GM12864 (cell line): ENCODE measurements at regions not wholly inside any gene's neighbourhood (a gene's known extent, or its start where the extent isn't known, plus 50 kb on each side); places are given as distances from the start of the nearest gene placed in this dataset.

ENCODE experiments used
- DNase-seq: peaks from one replicate; pipeline ENCODE4 v3.0.0-alpha.2; 2011; ENCODE audit warnings: low read depth
- H3K4me3 ChIP-seq: 2 replicates; pipeline ENCODE4 v1.5.1; 2011; ENCODE audit warnings: mild to moderate bottlenecking, low read depth, low read length, control low read depth
- CTCF ChIP-seq: IDR thresholded peaks from 2 replicates; pipeline ENCODE4 v1.5.1; 2011; ENCODE audit warnings: low read depth, mild to moderate bottlenecking, moderate library complexity, low read length, control low read depth, inconsistent platforms; ENCODE audit errors: missing control alignments

- DNase-seq, result no peak
- no peak for TF ChIP-seq CTCF
- no peak overlapping the region for H3K4me3 ChIP-seq
Observed at GRCh38 chr3:72437661-72438406, 410.4 kb downstream of the SHQ1 start.

- no peak for TF ChIP-seq CTCF
- no peak for DNase-seq
- no peak overlapping the region for H3K4me3 ChIP-seq
Observed at GRCh38 chr3:72436863-72437592, 411.2 kb downstream of the SHQ1 start.

GRCh38 chr3:72434296-72434695 is 413.9 kb downstream of the SHQ1 start:
- no peak overlapping the region for H3K4me3 ChIP-seq
- no peak for DNase-seq
- no peak for TF ChIP-seq CTCF

- no peak overlapping the region for H3K4me3 ChIP-seq
- TF ChIP-seq CTCF, result no peak
- DNase-seq, result no peak
Observed at GRCh38 chr3:72432246-72432645, 416.0 kb downstream of the SHQ1 start.

GRCh38 chr3:72429589-72430353 is 418.5 kb downstream of the SHQ1 start:
- H3K4me3 ChIP-seq, result no peak overlapping the region
- TF ChIP-seq CTCF, result no peak
- DNase-seq, result no peak

GRCh38 chr3:72428803-72429202 is 419.4 kb downstream of the SHQ1 start:
- H3K4me3 ChIP-seq, result no peak overlapping the region
- no peak for DNase-seq
- TF ChIP-seq CTCF, result no peak
